Activated naive CD8-positive, alpha-beta T cell treated with anti-CD3 and anti-CD28 coated beads, Interleukin-2, amount 50 U/mL, for 24 hours (primary cell): ENCODE measurements at regions not wholly inside any gene's neighbourhood (a gene's known extent, or its start where the extent isn't known, plus 50 kb on each side); places are given as distances from the start of the nearest gene placed in this dataset.

Experiments used
- ATAC-seq: fragments of 150-1000 bp; cut with Tn5 transposase; one replicate; pipeline ENCODE4 v1.10.0; 2021
- DNase-seq: peaks from one replicate; pipeline ENCODE4 v3.0.0; 2021
- H3K27ac Mint-ChIP-seq: one replicate; pipeline ENCODE4 v1.8.0; 2021; ENCODE audit warnings: mild to moderate bottlenecking, mixed read lengths
- H3K27me3 Mint-ChIP-seq: one replicate; pipeline ENCODE4 v1.8.0; 2021; ENCODE audit warnings: mixed read lengths
- H3K36me3 Mint-ChIP-seq: one replicate; pipeline ENCODE4 v1.8.0; 2021; ENCODE audit warnings: low read depth, mixed read lengths
- H3K4me1 Mint-ChIP-seq: one replicate; pipeline ENCODE4 v1.8.0; 2021; ENCODE audit warnings: mixed read lengths
- H3K4me3 Mint-ChIP-seq: one replicate; pipeline ENCODE4 v1.8.0; 2021; ENCODE audit warnings: mild to moderate bottlenecking, moderate library complexity, mixed read lengths
- H3K9me3 Mint-ChIP-seq: one replicate; pipeline ENCODE4 v1.8.0; 2021; ENCODE audit warnings: mixed read lengths

GRCh38 chr16:59783191-59783590 lies 1049.1 kb upstream of the GOT2 start:
- Mint-ChIP-seq H3K27ac (no peak overlapping the region), H3K27me3 (no peaks in the 10 kb centered on the region), H3K9me3 (peaks cover 43% of the 10 kb centered on the region), H3K4me3 (no peak overlapping the region), H3K36me3 (no peaks in the 10 kb centered on the region), H3K4me1 (no peaks in the 10 kb centered on the region)
- DNase-seq = no peak
- no peak for ATAC-seq

GRCh38 chr16:59773330-59773729 lies 1039.2 kb upstream of the GOT2 start:
- no peaks in the 10 kb centered on the region for H3K4me1 Mint-ChIP-seq
- H3K9me3 Mint-ChIP-seq = peaks cover 11% of the 10 kb centered on the region
- DNase-seq = no peak
- H3K27me3 Mint-ChIP-seq = no peaks in the 10 kb centered on the region
- ATAC-seq = no peak
- H3K27ac Mint-ChIP-seq = no peak overlapping the region
- H3K4me3 Mint-ChIP-seq = no peak overlapping the region
- no peaks in the 10 kb centered on the region for H3K36me3 Mint-ChIP-seq

- no peaks in the 10 kb centered on the region for H3K4me1 Mint-ChIP-seq
- no peak overlapping the region for H3K27ac Mint-ChIP-seq
- H3K9me3 Mint-ChIP-seq = peaks cover 7% of the 10 kb centered on the region
- H3K4me3 Mint-ChIP-seq = no peak overlapping the region
- H3K27me3 Mint-ChIP-seq = no peaks in the 10 kb centered on the region
- H3K36me3 Mint-ChIP-seq = no peaks in the 10 kb centered on the region
- ATAC-seq (no peak), DNase-seq (no peak)
Observed at GRCh38 chr16:59759296-59759695, 1025.2 kb upstream of the GOT2 start.

- Mint-ChIP-seq H3K36me3 (no peaks in the 10 kb centered on the region), H3K9me3 (peaks cover 7% of the 10 kb centered on the region), H3K27me3 (no peaks in the 10 kb centered on the region), H3K4me3 (no peak overlapping the region), H3K4me1 (no peaks in the 10 kb centered on the region), H3K27ac (no peak overlapping the region)
- ATAC-seq = no peak
- DNase-seq = no peak
Observed at GRCh38 chr16:59758848-59759247, 1024.7 kb upstream of the GOT2 start.

- H3K27ac Mint-ChIP-seq = no peak overlapping the region
Observed at GRCh38 chr16:59754854-59755253, 1020.7 kb upstream of the GOT2 start.

GRCh38 chr16:59749662-59750336 lies 1015.7 kb upstream of the GOT2 start:
- H3K4me1 Mint-ChIP-seq = no peaks in the 10 kb centered on the region
- no peaks in the 10 kb centered on the region for H3K27me3 Mint-ChIP-seq
- H3K27ac Mint-ChIP-seq = no peak overlapping the region
- H3K4me3 Mint-ChIP-seq = no peak overlapping the region
- ATAC-seq (no peak), DNase-seq (no peak)
- no peaks in the 10 kb centered on the region for H3K36me3 Mint-ChIP-seq
- H3K9me3 Mint-ChIP-seq = peaks cover 12% of the 10 kb centered on the region

More at GRCh38 chr16:59754854-59755253, 1020.7 kb upstream of the GOT2 start:
- DNase-seq (no peak), ATAC-seq (no peak)
- H3K9me3 Mint-ChIP-seq = peaks cover 11% of the 10 kb centered on the region
- no peaks in the 10 kb centered on the region for H3K4me1 Mint-ChIP-seq
- H3K4me3 Mint-ChIP-seq = no peak overlapping the region
- no peaks in the 10 kb centered on the region for H3K36me3 Mint-ChIP-seq
- H3K27me3 Mint-ChIP-seq = no peaks in the 10 kb centered on the region

- Mint-ChIP-seq H3K36me3 (no peaks in the 10 kb centered on the region), H3K9me3 (peaks cover 12% of the 10 kb centered on the region)
Observed at GRCh38 chr16:59748531-59748930, 1014.4 kb upstream of the GOT2 start.

GRCh38 chr16:59743504-59743903 lies 1009.4 kb upstream of the GOT2 start:
- no peaks in the 10 kb centered on the region for H3K27me3 Mint-ChIP-seq
- DNase-seq = no peak
- no peak overlapping the region for H3K4me3 Mint-ChIP-seq
- ATAC-seq = no peak
- H3K27ac Mint-ChIP-seq = no peak overlapping the region
- H3K9me3 Mint-ChIP-seq = peaks cover 13% of the 10 kb centered on the region
- no peaks in the 10 kb centered on the region for H3K4me1 Mint-ChIP-seq
- H3K36me3 Mint-ChIP-seq = no peaks in the 10 kb centered on the region

More at GRCh38 chr16:59748531-59748930, 1014.4 kb upstream of the GOT2 start:
- Mint-ChIP-seq H3K4me3 (no peak overlapping the region), H3K4me1 (no peaks in the 10 kb centered on the region), H3K27me3 (no peaks in the 10 kb centered on the region), H3K27ac (no peak overlapping the region)
- ATAC-seq (no peak), DNase-seq (no peak)

GRCh38 chr16:59740858-59741257 lies 1006.7 kb upstream of the GOT2 start:
- Mint-ChIP-seq H3K9me3 (peaks cover 21% of the 10 kb centered on the region), H3K27ac (no peak overlapping the region), H3K27me3 (no peaks in the 10 kb centered on the region)

GRCh38 chr16:59737274-59737673 lies 1003.2 kb upstream of the GOT2 start:
- Mint-ChIP-seq H3K9me3 (peaks cover 27% of the 10 kb centered on the region), H3K27ac (no peak overlapping the region), H3K27me3 (no peaks in the 10 kb centered on the region), H3K4me3 (no peak overlapping the region), H3K4me1 (no peaks in the 10 kb centered on the region), H3K36me3 (no peaks in the 10 kb centered on the region)
- DNase-seq = no peak
- ATAC-seq = no peak

More at GRCh38 chr16:59740858-59741257, 1006.7 kb upstream of the GOT2 start:
- H3K4me3 Mint-ChIP-seq = no peak overlapping the region
- no peaks in the 10 kb centered on the region for H3K4me1 Mint-ChIP-seq
- DNase-seq = no peak
- ATAC-seq = no peak
- no peaks in the 10 kb centered on the region for H3K36me3 Mint-ChIP-seq

GRCh38 chr16:59733321-59733720 lies 999.2 kb upstream of the GOT2 start:
- DNase-seq = no peak
- no peaks in the 10 kb centered on the region for H3K4me1 Mint-ChIP-seq
- peaks cover 35% of the 10 kb centered on the region for H3K9me3 Mint-ChIP-seq
- H3K27ac Mint-ChIP-seq = no peak overlapping the region
- H3K27me3 Mint-ChIP-seq = no peaks in the 10 kb centered on the region
- no peak for ATAC-seq
- no peak overlapping the region for H3K4me3 Mint-ChIP-seq
- H3K36me3 Mint-ChIP-seq = no peaks in the 10 kb centered on the region

- Mint-ChIP-seq H3K27me3 (no peaks in the 10 kb centered on the region), H3K4me3 (no peak overlapping the region), H3K36me3 (no peaks in the 10 kb centered on the region), H3K9me3 (peaks cover 23% of the 10 kb centered on the region), H3K27ac (no peak overlapping the region), H3K4me1 (no peaks in the 10 kb centered on the region)
- DNase-seq (no peak), ATAC-seq (no peak)
Observed at GRCh38 chr16:59729613-59730012, 995.5 kb upstream of the GOT2 start.

- no peaks in the 10 kb centered on the region for H3K4me1 Mint-ChIP-seq
- H3K27ac Mint-ChIP-seq = no peak overlapping the region
- peaks cover 6% of the 10 kb centered on the region for H3K9me3 Mint-ChIP-seq
- ATAC-seq (no peak), DNase-seq (no peak)
- H3K4me3 Mint-ChIP-seq = no peak overlapping the region
- H3K36me3 Mint-ChIP-seq = no peaks in the 10 kb centered on the region
- H3K27me3 Mint-ChIP-seq = no peaks in the 10 kb centered on the region
Observed at GRCh38 chr16:59719121-59719520, 985.0 kb upstream of the GOT2 start.

- Mint-ChIP-seq H3K27me3 (no peaks in the 10 kb centered on the region), H3K27ac (no peak overlapping the region), H3K9me3 (peaks cover 19% of the 10 kb centered on the region), H3K36me3 (no peaks in the 10 kb centered on the region), H3K4me1 (no peaks in the 10 kb centered on the region), H3K4me3 (no peak overlapping the region)
- DNase-seq (no peak), ATAC-seq (no peak)
Observed at GRCh38 chr16:59707436-59708226, 973.5 kb upstream of the GOT2 start.
